ENCODE measurements at regions not wholly inside any gene's neighbourhood (a gene's known extent, or its start where the extent isn't known, plus 50 kb on each side); places are given as distances from the start of the nearest gene placed in this dataset.

- peaks cover 17% of the 10 kb centered on the region for H3K4me1 ChIP-seq (ENCODE audit: insufficient read depth, low read length, poor library complexity, severe bottlenecking)
- no peak overlapping the region for H3K9ac ChIP-seq (ENCODE audit: low read depth, low read length, poor library complexity, severe bottlenecking)
- H3K9me2 ChIP-seq (replicated peaks; ENCODE audit: low read depth, low read length) = no peaks in the 10 kb centered on the region
- H3K9me3 ChIP-seq (ENCODE audit: insufficient read depth, low read depth, low read length) = no peaks in the 10 kb centered on the region
- H4K20me1 ChIP-seq (ENCODE audit: insufficient read depth, low read length, poor library complexity, severe bottlenecking) = no peaks in the 10 kb centered on the region
- TF ChIP-seq CTCF (conservative IDR thresholded peaks at IDR 0.05; ENCODE audit: low read length) = no peak
- TF ChIP-seq EZH2phosphoT487 (IDR thresholded peaks at IDR 0.05; ENCODE audit: borderline replicate concordance) = no peak
- no peak overlapping the region for H3K4me2 ChIP-seq (ENCODE audit: low read depth, low read length, poor library complexity, severe bottlenecking)
- no peak overlapping the region for H3K4me3 ChIP-seq (ENCODE audit: low read length, poor library complexity, severe bottlenecking)
- no peak overlapping the region for H2AFZ ChIP-seq (ENCODE audit: low read length)
- H3K36me3 ChIP-seq (ENCODE audit: insufficient read depth, low read length) = no peaks in the 10 kb centered on the region
- no peaks in the 10 kb centered on the region for H3K27me3 ChIP-seq (ENCODE audit: insufficient read depth, low read length, poor library complexity, severe bottlenecking)
- H3F3A ChIP-seq (ENCODE audit: low read depth) = no peaks in the 10 kb centered on the region
- peaks cover 1% of the 10 kb centered on the region; the same call in 1 of the 2 replicates for H3K79me2 ChIP-seq (ENCODE audit: insufficient read depth, low read length)
These were observed 121.6 kb upstream of the BEND6 start for GRCh38 chr6:56833127-56833791.

DNA sequence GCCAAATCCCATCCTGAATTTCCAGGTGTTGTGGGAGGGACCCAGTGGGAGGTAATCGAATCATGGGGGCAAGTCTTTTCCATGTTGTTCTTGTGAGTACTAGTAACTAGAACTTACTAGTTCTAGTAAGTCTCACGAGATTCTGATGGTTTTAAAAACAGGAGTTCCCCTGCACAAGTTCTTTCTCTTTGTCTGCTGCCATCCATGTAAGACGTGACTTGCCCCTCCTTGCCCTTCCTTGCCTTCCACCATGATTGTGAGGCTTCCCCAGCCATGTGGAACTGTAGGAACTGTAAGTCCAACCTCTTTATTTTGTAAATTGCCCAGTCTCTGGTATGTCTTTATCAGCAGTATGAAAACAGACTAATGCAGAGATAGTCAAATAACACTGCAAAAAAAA, 122.7 kb upstream of the BEND6 start:
- H3K4me2 ChIP-seq (ENCODE audit: low read depth, low read length, poor library complexity, severe bottlenecking) = no peak overlapping the region
- TF ChIP-seq EZH2phosphoT487 (IDR thresholded peaks at IDR 0.05; ENCODE audit: borderline replicate concordance) = no peak
- no peak for TF ChIP-seq CTCF (conservative IDR thresholded peaks at IDR 0.05; ENCODE audit: low read length)
- H2AFZ ChIP-seq (ENCODE audit: low read length) = no peak overlapping the region
- H3K4me3 ChIP-seq (ENCODE audit: low read length, poor library complexity, severe bottlenecking) = no peak overlapping the region
- no peaks in the 10 kb centered on the region for H3K36me3 ChIP-seq (ENCODE audit: insufficient read depth, low read length)
- H4K20me1 ChIP-seq (ENCODE audit: insufficient read depth, low read length, poor library complexity, severe bottlenecking) = no peaks in the 10 kb centered on the region
- no peak overlapping the region for H3K9ac ChIP-seq (ENCODE audit: low read depth, low read length, poor library complexity, severe bottlenecking)
- peaks cover 6% of the 10 kb centered on the region; the same call in 1 of the 2 replicates for H3K79me2 ChIP-seq (ENCODE audit: insufficient read depth, low read length)
- H3K27me3 ChIP-seq (ENCODE audit: insufficient read depth, low read length, poor library complexity, severe bottlenecking) = no peaks in the 10 kb centered on the region
- H3K4me1 ChIP-seq (ENCODE audit: insufficient read depth, low read length, poor library complexity, severe bottlenecking) = peaks cover 9% of the 10 kb centered on the region
- no peaks in the 10 kb centered on the region for H3K9me3 ChIP-seq (ENCODE audit: insufficient read depth, low read depth, low read length)
- H3F3A ChIP-seq (ENCODE audit: low read depth) = no peaks in the 10 kb centered on the region
- H3K9me2 ChIP-seq (replicated peaks; ENCODE audit: low read depth, low read length) = no peaks in the 10 kb centered on the region

- H3K36me3 ChIP-seq (ENCODE audit: insufficient read depth, low read length) = no peaks in the 10 kb centered on the region
- H3K79me2 ChIP-seq (ENCODE audit: insufficient read depth, low read length) = peaks cover 6% of the 10 kb centered on the region; the same call in 1 of the 2 replicates
- H3K27me3 ChIP-seq (ENCODE audit: insufficient read depth, low read length, poor library complexity, severe bottlenecking) = no peaks in the 10 kb centered on the region
These were observed 123.6 kb upstream of the BEND6 start for GRCh38 chr6:56831334-56831733.

More at GRCh38 chr6:56831334-56831733, 123.6 kb upstream of the BEND6 start:
- H3K9ac ChIP-seq (ENCODE audit: low read depth, low read length, poor library complexity, severe bottlenecking) = no peak overlapping the region
- peaks cover 9% of the 10 kb centered on the region for H3K4me1 ChIP-seq (ENCODE audit: insufficient read depth, low read length, poor library complexity, severe bottlenecking)
- H3F3A ChIP-seq (ENCODE audit: low read depth) = no peaks in the 10 kb centered on the region
- no peaks in the 10 kb centered on the region for H4K20me1 ChIP-seq (ENCODE audit: insufficient read depth, low read length, poor library complexity, severe bottlenecking)
- H3K4me2 ChIP-seq (ENCODE audit: low read depth, low read length, poor library complexity, severe bottlenecking) = no peak overlapping the region
- H3K4me3 ChIP-seq (ENCODE audit: low read length, poor library complexity, severe bottlenecking) = no peak overlapping the region
- H3K9me2 ChIP-seq (replicated peaks; ENCODE audit: low read depth, low read length) = no peaks in the 10 kb centered on the region
- no peaks in the 10 kb centered on the region for H3K9me3 ChIP-seq (ENCODE audit: insufficient read depth, low read depth, low read length)
- H2AFZ ChIP-seq (ENCODE audit: low read length) = no peak overlapping the region
- no peak for TF ChIP-seq CTCF (conservative IDR thresholded peaks at IDR 0.05; ENCODE audit: low read length)
- TF ChIP-seq EZH2phosphoT487 (IDR thresholded peaks at IDR 0.05; ENCODE audit: borderline replicate concordance) = no peak
